GM10266 (cell line): ENCODE measurements at regions not wholly inside any gene's neighbourhood (a gene's known extent, or its start where the extent isn't known, plus 50 kb on each side); places are given as distances from the start of the nearest gene placed in this dataset.
"Not testable (repeated sequence)": the region's sequence is repeated elsewhere in the genome, so short reads cannot be mapped to it uniquely, and the experiment has no call there.

Experiments
- DNase-seq: peaks from one replicate; pipeline ENCODE4 v3.0.0; 2012; ENCODE audit errors: extremely low spot score
- TF ChIP-seq, protein P1 (sequence below): IDR thresholded peaks from 2 replicates; pipeline ENCODE4 v1.5.1; 2012; ENCODE audit warnings: mild to moderate bottlenecking, low read depth; ENCODE audit not compliant: control insufficient read depth, insufficient read depth; ENCODE audit errors: missing control alignments

DNA sequence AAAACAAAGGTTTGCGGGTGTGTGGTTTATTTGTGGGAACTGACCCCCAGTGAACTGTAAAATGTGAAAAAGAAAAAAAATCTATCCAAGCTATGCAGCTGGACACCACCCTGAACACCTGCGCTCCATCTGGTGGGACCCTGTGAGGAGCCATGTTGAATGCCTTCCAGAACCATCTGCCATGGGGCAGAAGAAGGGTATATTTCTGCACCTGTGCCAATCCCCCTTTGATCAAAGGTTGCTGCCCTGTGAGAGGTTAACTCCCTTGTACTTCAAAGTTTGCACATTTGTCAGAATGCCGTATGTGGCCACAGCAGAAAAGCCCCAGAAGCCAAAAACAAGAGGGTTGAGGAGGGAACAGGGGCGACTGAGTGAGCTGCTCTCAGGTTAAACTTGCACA is 148.5 kb upstream of the ALDH1B1 start:
- DNase-seq, result no peak
- TF ChIP-seq, protein P1, sequence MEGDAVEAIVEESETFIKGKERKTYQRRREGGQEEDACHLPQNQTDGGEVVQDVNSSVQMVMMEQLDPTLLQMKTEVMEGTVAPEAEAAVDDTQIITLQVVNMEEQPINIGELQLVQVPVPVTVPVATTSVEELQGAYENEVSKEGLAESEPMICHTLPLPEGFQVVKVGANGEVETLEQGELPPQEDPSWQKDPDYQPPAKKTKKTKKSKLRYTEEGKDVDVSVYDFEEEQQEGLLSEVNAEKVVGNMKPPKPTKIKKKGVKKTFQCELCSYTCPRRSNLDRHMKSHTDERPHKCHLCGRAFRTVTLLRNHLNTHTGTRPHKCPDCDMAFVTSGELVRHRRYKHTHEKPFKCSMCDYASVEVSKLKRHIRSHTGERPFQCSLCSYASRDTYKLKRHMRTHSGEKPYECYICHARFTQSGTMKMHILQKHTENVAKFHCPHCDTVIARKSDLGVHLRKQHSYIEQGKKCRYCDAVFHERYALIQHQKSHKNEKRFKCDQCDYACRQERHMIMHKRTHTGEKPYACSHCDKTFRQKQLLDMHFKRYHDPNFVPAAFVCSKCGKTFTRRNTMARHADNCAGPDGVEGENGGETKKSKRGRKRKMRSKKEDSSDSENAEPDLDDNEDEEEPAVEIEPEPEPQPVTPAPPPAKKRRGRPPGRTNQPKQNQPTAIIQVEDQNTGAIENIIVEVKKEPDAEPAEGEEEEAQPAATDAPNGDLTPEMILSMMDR, result no peak

DNA sequence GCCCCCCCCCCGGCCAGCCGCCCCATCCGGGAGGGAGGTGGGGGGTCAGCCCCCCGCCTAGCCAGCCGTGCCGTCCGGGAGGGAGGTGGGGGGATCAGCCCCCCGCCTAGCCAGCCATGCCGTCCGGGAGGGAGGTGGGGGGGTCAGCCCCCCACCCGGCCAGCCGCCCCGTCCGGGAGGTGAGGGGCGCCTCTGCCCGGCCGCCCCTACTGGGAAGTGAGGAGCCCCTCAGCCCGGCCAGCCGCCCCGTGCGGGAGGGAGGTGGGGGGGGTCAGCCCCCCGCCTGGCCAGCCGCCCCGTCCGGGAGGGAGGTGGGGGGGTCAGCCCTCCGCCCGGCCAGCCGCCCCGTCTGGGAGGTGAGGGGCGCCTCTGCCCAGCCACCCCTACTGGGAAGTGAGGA is 150.4 kb upstream of the ALDH1B1 start:
- not testable (repeated sequence) for DNase-seq

DNA sequence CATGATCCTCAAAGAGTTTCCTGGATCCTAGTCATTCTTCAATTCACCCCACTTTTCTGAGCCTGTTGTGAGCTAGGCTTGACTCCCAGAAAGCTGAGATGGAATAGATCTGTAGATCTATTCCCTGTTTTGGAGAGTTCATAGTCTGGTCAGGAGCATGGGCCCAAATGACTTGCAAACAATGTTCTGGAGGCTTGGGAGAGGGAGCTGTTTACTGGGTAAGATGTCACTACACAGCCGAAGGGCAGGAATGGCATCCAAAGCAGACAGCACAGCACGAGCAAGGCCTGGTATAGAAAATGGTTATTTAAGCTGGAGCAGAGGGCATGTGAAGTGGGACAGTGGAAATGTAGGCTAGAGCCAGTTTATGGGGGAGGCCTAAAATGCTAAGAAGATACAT is 152.5 kb upstream of the ALDH1B1 start:
- TF ChIP-seq, protein P1, result no peak

DNA sequence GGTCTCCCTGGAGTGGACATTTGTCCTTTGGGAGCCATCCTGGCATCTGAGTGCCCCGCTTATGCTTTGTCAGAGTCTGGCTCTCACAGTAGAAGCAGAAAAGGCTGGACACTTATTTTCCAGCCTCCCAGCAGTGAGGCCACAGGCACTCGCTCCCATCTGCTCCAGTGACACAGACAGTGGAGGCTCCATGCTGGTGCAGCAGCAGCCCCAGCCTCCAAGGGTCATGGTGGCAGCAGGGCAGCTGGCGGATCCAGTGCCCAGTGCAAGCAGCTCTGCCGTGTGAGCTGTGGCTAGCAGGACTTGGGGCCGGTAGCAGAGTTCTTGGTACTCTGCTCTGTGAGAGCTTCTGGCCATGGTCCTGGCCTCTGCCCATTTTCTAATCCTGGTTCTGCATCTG is 157.3 kb upstream of the ALDH1B1 start:
- TF ChIP-seq, protein P1, result no peak
- DNase-seq, result no peak

More for the DNA sequence above, 152.5 kb upstream of the ALDH1B1 start:
- DNase-seq, result no peak

DNA sequence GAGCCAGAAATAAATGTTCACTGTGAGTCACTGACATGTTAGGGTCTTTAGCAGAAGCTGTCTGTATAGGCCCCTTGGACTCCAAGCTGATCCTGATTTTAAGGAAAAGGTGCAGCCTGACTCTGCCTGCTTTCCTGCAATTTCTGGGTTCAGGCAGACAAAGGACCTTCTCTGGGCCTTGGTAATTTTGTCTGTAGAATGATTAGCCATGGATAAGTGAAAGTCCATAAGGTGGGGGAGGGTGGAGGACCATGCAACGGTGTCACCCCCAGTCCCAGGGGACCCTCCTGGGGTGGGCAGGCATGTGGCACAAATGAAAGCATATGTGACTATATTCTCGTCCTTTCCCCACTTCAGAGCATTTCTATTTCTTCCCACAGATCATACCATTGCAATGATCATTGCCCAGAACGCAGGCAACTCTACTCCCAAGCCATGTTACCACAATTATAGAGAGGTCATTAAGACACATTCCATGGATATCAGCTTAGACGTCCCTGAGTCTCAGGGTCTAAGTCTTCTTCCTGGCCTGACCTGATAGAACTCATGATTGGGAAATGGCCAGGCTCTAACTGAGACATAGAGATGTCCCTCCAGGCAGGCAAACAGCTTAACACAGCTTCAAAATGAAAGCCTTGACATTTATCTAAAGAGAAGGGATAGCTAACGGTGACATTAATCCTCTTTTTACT is 157.9 kb upstream of the ALDH1B1 start:
- DNase-seq, result no peak
- TF ChIP-seq, protein P1, result no peak

DNA sequence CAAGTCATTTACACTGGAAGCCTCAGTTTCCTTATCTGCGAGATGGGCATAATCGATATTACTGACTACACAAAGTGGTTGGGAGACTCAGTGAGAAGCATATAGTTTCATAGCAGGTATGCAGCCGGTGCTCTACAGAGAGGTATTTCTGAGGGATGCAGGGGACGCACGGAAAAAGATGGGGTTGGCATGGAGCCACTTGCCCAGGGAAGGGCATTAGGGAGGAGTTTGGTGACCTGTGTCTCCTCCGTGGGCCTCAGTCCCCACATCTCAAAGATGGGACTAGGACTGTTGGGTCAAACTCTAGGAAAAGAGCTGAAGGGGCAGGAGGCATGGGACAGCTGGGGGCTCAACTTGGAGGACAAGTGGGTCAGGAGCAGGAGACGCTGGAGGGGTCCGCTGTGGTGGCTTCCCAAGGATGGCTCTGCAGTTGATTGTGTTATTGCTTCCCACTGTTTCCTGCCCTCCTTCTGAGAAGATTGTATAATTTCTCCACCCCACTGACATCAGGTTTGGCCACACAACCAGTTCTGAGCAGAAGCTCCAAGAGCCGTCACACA is 158.6 kb upstream of the ALDH1B1 start:
- TF ChIP-seq, protein P1, result no peak
- no peak for DNase-seq

DNA sequence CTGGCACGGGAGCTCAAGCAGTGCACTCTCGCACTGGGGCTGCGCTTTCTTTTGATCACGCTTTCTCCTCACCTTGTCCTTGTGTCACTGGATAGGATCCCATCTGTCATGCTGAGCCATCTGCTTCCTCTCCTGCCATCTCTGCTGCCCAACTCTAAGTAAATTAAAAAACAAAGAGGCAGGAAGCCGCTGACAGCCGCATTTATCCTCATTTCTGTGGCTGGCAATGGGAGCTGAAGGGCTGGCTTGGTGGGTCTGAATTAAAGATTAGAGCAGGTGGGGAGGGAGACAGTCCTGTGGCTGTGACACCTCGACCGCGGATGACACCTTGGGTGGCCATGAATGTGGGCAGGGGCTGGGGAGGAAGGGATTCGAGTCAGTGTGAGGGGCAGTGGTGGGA is 159.2 kb upstream of the ALDH1B1 start:
- DNase-seq, result no peak
- TF ChIP-seq, protein P1, result no peak

DNA sequence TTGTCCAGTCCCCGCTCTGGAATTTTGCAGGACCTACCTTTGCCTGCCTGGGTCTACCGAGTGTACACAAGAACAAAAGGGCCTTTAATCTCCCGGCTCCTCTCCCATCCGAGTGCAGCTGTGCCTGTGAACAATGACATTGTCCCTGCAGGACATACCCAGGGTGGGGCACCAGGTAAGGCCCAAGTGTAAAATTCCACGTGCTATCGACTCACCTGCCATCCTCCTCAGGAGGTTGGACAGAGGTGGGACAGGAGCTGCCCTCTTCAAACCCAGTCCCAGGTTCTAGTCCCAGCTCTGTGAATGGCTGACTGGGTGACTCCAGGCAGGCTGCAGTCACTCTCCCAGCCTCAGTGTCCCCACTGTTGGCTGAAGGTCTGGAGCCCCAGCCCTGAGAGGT is 159.6 kb upstream of the ALDH1B1 start:
- no peak for DNase-seq
- TF ChIP-seq, protein P1, result no peak
